ENCODE measurements at regions not wholly inside any gene's neighbourhood (a gene's known extent, or its start where the extent isn't known, plus 50 kb on each side); places are given as distances from the start of the nearest gene placed in this dataset.

GRCh38 chr5:162852134-162852533, 585.3 kb upstream of the CCNG1 start:
- TF ChIP-seq CTCF (IDR thresholded peaks at IDR 0.05; ENCODE audit: insufficient read depth, low read length, poor library complexity, severe bottlenecking) (no peak), EZH2phosphoT487 (conservative IDR thresholded peaks at IDR 0.05; ENCODE audit: low read length) (no peak)

Measured in SU-DHL-6 (cell line).